Psoas muscle (tissue), 7 donors: ENCODE measurements at regions not wholly inside any gene's neighbourhood (a gene's known extent, or its start where the extent isn't known, plus 50 kb on each side); places are given as distances from the start of the nearest gene placed in this dataset.

ENCODE experiments used
- ATAC-seq, 4 donors: fragments of 200-7000 bp; cut with Tn5 transposase; one replicate each; pipeline ENCODE4 v1.9.1; 2020; ENCODE audit warnings: moderate library complexity in 3 of 4, mild to moderate bottlenecking in 2 of 4
- DNase-seq, 2 donors: peaks; one replicate each; pipeline ENCODE4 v3.0.0-alpha.2; 2020
- H3K27ac ChIP-seq: fragments of 200-600 bp; one replicate; pipeline ENCODE4 v1.8.0; 2022
- H3K27me3 ChIP-seq, 3 donors: fragments of 200-600 bp in 1 of 3; one replicate each; pipeline versions ENCODE4 v1.6.1 to v1.8.0; 2013 to 2022; ENCODE audit warnings: low read length in 2 of 3, mild to moderate bottlenecking in 2 of 3, moderate library complexity in 1 of 3; ENCODE audit not compliant: insufficient read depth in 3 of 3
- H3K36me3 ChIP-seq, 2 donors: fragments of 200-600 bp in 1 of 2; one replicate each; pipeline versions ENCODE4 v1.6.1 to v1.8.0; 2013 to 2022; ENCODE audit warnings: low read depth in 1 of 2, mild to moderate bottlenecking in 1 of 2, moderate library complexity in 1 of 2; ENCODE audit not compliant: insufficient read depth in 1 of 2
- H3K4me1 ChIP-seq: fragments of 200-600 bp; one replicate; pipeline ENCODE4 v1.8.0; 2022
- H3K4me3 ChIP-seq: fragments of 200-600 bp; one replicate; pipeline ENCODE4 v1.8.0; 2022; ENCODE audit warnings: mild to moderate bottlenecking
- H3K9me3 ChIP-seq: fragments of 200-600 bp; one replicate; pipeline ENCODE4 v1.8.0; 2022
- WGBS, 3 donors: extraction: QIAGEN DNeasy Blood & Tissue Kit; methylation state at CpG; one replicate each; pipeline versions ENCODE4 v1.1.6 to v1.1.7; 2013; 5-methylcytosine and 5-hydroxymethylcytosine counted together
- intact Hi-C, 2 donors: fragments of 100-400 bp; cut with DNase I; formaldehyde crosslinking; loops; one replicate each; pipeline versions ENCODE4 v1.11.0 to v1.14.2; 2022
- TF ChIP-seq, protein P1 (sequence below): fragments of 200-600 bp; IDR thresholded peaks from one replicate; pipeline ENCODE4 v1.8.0; 2022; ENCODE audit warnings: antibody characterized with exemption
- donor health status: healthy with polysubstance abuse.
- donor health status: DM: no; HTN: no; CAD: no; lungs with moderate emphysema.
- donor health status: Bipolar disorder and iron deficiency.
- donor health status: healthy.
- donor health status: DM: yes; HTN: yes; CAD: no.
- donor health status: DM: no; HTN: no; CAD: no.
- donor health status: DM: yes; HTN: yes; CAD: no.

DNA sequence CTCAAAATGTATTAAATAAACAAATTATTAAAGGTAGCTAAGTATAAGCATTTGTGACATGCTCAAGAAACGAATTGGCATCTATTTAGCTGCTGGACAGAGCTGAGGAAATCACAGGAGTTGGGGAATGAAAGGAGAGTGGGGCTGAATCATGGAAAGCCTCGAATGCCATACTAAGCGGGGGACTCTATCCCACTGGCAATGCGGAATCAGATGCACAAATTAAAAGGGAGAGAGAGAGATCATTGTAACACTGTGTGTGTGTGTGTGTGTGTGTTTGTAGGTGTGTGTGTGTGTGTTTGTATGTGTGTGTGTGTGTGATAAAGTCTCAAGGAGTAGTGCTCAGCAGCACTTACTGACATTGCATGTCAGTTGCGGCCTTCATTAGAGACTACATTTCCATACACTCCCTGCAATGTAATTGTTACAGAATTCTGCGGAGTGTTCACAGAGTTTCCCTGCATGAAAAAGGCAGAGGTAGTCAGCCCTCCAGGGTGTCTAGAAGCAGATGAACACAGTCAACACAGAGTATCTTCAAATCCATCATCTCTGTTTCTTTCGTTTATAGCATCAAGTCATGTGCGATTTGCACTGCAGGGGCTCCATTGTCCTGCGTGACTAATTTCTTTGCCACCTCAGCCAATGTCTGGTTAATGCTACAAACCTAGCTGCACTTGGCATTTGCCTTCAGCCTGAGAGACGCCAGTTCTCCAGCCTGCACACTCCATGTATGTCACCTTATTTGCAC, 111.7 kb upstream of the CYRIA start:
- 83 to 87% (median 85%) methylated on average over 10 of the region's 10 CpGs for WGBS, 3 donors
- intact Hi-C loops = loop anchor here in 1 of 2 donors (10.0 kb wide), 1 partner anchor 878 kb away; no protein-coding TSS in a partner anchor
- TF ChIP-seq, protein P1, sequence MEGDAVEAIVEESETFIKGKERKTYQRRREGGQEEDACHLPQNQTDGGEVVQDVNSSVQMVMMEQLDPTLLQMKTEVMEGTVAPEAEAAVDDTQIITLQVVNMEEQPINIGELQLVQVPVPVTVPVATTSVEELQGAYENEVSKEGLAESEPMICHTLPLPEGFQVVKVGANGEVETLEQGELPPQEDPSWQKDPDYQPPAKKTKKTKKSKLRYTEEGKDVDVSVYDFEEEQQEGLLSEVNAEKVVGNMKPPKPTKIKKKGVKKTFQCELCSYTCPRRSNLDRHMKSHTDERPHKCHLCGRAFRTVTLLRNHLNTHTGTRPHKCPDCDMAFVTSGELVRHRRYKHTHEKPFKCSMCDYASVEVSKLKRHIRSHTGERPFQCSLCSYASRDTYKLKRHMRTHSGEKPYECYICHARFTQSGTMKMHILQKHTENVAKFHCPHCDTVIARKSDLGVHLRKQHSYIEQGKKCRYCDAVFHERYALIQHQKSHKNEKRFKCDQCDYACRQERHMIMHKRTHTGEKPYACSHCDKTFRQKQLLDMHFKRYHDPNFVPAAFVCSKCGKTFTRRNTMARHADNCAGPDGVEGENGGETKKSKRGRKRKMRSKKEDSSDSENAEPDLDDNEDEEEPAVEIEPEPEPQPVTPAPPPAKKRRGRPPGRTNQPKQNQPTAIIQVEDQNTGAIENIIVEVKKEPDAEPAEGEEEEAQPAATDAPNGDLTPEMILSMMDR = no peak

DNA sequence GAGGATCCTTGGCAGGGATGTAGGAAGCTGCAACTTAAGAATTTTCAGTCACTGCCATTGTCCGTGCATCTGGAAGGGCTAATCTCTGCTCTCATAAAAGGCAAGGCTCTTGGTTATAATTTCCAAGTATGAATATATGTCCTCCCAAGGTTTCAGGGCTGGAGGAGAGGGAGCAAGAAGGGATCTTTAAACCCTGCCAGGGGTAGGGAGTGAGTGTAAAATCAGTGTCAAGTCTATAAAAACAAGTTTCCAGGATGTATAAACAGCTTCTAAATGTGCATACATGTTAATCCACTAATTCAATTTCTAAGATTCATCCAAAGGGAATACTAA, 110.2 kb upstream of the CYRIA start:
- no peak for ATAC-seq
- Histone ChIP-seq H3K4me1 (no peaks in the 10 kb centered on the region), H3K36me3 (no peaks in the 10 kb centered on the region), H3K27ac (no peak overlapping the region), H3K9me3 (no peaks in the 10 kb centered on the region), H3K27me3 (peaks cover 0 to 6% (median 3%) of the 10 kb centered on the region in 3 donors), H3K4me3 (no peak overlapping the region)
- no peak for DNase-seq
- intact Hi-C loops = loop anchor here in 1 of 2 donors (10.0 kb wide), 1 partner anchor 879 kb away; no protein-coding TSS in a partner anchor
- WGBS, 3 donors = 25 to 36% (median 36%) methylated on average over 1 of the region's 1 CpG
- TF ChIP-seq, protein P1 = no peak

More for the DNA sequence above, 111.7 kb upstream of the CYRIA start:
- DNase-seq = no peak
- no peak for ATAC-seq
- Histone ChIP-seq H3K9me3 (no peaks in the 10 kb centered on the region), H3K36me3 (no peaks in the 10 kb centered on the region), H3K4me3 (no peak overlapping the region), H3K4me1 (no peaks in the 10 kb centered on the region), H3K27me3 (peaks cover 0 to 6% (median 3%) of the 10 kb centered on the region in 3 donors), H3K27ac (no peak overlapping the region)

DNA sequence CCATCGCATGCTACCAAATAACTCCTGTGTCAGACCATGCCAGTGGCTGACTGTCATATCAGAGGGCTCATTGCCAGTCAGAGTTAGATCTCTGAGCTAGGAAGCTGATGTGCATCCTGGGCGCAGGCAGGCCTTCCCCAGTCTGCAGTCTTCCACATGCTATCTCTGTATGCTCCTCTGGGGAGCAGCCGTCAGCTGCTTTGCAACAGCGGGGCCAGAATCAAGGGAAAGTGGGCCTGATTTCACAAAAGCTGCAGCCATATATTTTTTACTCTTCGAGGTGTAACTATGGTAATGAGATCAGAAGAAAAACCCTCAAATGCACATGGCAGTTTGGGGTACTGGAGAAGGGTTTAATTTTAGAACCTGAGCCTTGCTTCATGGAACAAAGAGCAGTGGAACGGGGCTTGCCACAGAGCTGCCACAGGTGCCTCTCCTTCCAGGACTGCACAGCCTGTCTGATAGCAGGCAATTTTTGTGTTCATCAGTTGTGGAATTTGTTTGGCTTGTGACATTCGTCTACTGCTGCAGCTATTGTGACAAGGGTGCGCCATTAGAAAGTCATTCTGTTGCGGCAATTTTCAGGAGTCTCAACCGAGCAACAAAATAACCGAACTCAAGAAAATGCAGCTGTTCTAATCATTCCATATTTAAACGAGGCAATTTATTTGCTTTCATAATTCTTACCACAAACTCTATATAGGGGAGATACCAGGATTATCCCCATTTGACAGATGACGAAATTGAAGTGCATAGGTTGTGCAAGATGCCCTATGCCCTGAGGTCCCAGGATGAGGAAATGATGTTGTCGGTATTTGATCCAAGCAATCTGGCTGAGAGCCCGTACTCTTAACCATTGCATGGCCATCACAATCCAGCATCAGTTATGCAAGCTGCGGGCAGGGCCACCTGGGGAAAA, 109.6 kb upstream of the CYRIA start:
- TF ChIP-seq, protein P1 = no peak
- intact Hi-C loops = loop anchor here (5.0 to 10.0 kb wide), 3 partner anchors 532 to 880 kb away; no protein-coding TSS in a partner anchor
- 53 to 58% (median 58%) methylated on average over 16 of the region's 16 CpGs for whole genome bisulfite sequencing, 3 donors
- no peak overlapping the region for H3K4me3 ChIP-seq
- no peaks in the 10 kb centered on the region for H3K9me3 ChIP-seq
- no peaks in the 10 kb centered on the region for H3K36me3 ChIP-seq
- H3K27me3 ChIP-seq = peaks cover 0 to 6% (median 3%) of the 10 kb centered on the region in 3 donors
- ATAC-seq = no peak
- DNase-seq = no peak
- H3K4me1 ChIP-seq = no peaks in the 10 kb centered on the region
- no peak overlapping the region for H3K27ac ChIP-seq

DNA sequence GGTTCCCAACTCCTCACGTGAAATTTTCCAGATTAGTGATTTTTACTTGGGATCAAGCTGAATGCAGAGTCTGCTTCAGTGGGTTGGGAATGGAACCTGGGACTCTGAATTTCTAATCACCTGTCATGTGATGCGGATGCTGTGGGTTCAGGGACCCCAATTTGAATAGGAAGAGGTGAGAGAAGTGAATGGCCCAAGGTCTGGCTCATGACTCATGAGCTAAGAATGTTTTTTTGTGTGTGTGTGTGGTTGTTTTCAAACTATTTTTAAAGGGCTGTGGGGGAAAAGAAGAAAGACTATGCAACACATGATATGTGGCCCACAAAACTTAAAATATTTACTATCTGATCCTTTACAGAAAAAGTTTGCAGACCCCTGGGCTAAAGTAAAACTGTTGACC, 108.5 kb upstream of the CYRIA start:
- DNase-seq = no peak
- intact Hi-C loops = loop anchor here (5.0 to 10.0 kb wide), 3 partner anchors 533 to 881 kb away; no protein-coding TSS in a partner anchor
- Histone ChIP-seq H3K27ac (no peak overlapping the region), H3K9me3 (no peaks in the 10 kb centered on the region), H3K36me3 (no peaks in the 10 kb centered on the region), H3K4me3 (no peak overlapping the region), H3K27me3 (peaks cover 0 to 6% (median 3%) of the 10 kb centered on the region in 3 donors), H3K4me1 (no peaks in the 10 kb centered on the region)
- TF ChIP-seq, protein P1 = no peak
- no peak for ATAC-seq
- 68 to 81% (median 74%) methylated on average over 2 of the region's 2 CpGs for WGBS, 3 donors
